ENCODE measurements at regions not wholly inside any gene's neighbourhood (a gene's known extent, or its start where the extent isn't known, plus 50 kb on each side); places are given as distances from the start of the nearest gene placed in this dataset.

GRCh38 chr7:115471891-115472290 lies 550.0 kb downstream of the MDFIC start:
- TF ChIP-seq, protein P1, sequence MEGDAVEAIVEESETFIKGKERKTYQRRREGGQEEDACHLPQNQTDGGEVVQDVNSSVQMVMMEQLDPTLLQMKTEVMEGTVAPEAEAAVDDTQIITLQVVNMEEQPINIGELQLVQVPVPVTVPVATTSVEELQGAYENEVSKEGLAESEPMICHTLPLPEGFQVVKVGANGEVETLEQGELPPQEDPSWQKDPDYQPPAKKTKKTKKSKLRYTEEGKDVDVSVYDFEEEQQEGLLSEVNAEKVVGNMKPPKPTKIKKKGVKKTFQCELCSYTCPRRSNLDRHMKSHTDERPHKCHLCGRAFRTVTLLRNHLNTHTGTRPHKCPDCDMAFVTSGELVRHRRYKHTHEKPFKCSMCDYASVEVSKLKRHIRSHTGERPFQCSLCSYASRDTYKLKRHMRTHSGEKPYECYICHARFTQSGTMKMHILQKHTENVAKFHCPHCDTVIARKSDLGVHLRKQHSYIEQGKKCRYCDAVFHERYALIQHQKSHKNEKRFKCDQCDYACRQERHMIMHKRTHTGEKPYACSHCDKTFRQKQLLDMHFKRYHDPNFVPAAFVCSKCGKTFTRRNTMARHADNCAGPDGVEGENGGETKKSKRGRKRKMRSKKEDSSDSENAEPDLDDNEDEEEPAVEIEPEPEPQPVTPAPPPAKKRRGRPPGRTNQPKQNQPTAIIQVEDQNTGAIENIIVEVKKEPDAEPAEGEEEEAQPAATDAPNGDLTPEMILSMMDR (IDR thresholded peaks at IDR 0.05), result no peak
- TF ChIP-seq EZH2phosphoT487 (IDR thresholded peaks at IDR 0.05) (no peak), EZH2 (IDR thresholded peaks at IDR 0.05) (no peak)
